HG02798 (cell line): ENCODE measurements at regions not wholly inside any gene's neighbourhood (a gene's known extent, or its start where the extent isn't known, plus 50 kb on each side); places are given as distances from the start of the nearest gene placed in this dataset.

Experiments used
- ATAC-seq: cut with Tn5 transposase; IDR thresholded peaks from one replicate; pipeline ENCODE4 v1.9.1; 2021; ENCODE audit warnings: mild to moderate bottlenecking; ENCODE audit not compliant: unreplicated experiment, poor library complexity

- ATAC-seq, result no peak
These were observed 178.3 kb upstream of the RALGAPA2 start for GRCh38 chr20:20890751-20891150.

GRCh38 chr20:20888936-20889335 lies 176.5 kb upstream of the RALGAPA2 start:
- no peak for ATAC-seq

GRCh38 chr20:20888266-20888656 lies 175.8 kb upstream of the RALGAPA2 start:
- no peak for ATAC-seq

- no peak for ATAC-seq
These were observed 175.3 kb upstream of the RALGAPA2 start for GRCh38 chr20:20887593-20888265.

- ATAC-seq, result no peak
These were observed 169.4 kb upstream of the RALGAPA2 start for GRCh38 chr20:20881808-20882207.

- no peak for ATAC-seq
These were observed 164.6 kb upstream of the RALGAPA2 start for GRCh38 chr20:20877079-20877478.

- ATAC-seq, result no peak
These were observed 163.3 kb upstream of the RALGAPA2 start for GRCh38 chr20:20875716-20876115.

GRCh38 chr20:20872428-20872827 lies 160.0 kb upstream of the RALGAPA2 start:
- no peak for ATAC-seq

- ATAC-seq, result no peak
These were observed 156.8 kb upstream of the RALGAPA2 start for GRCh38 chr20:20869161-20869775.

- ATAC-seq, result no peak
These were observed 152.1 kb upstream of the RALGAPA2 start for GRCh38 chr20:20864351-20865096.

GRCh38 chr20:20860078-20860806 lies 147.8 kb upstream of the RALGAPA2 start:
- ATAC-seq, result peak; percentile 80

GRCh38 chr20:20859510-20859909 lies 147.1 kb upstream of the RALGAPA2 start:
- ATAC-seq, result no peak

GRCh38 chr20:20856956-20857355 lies 144.5 kb upstream of the RALGAPA2 start:
- no peak for ATAC-seq

GRCh38 chr20:20856306-20856705 lies 143.9 kb upstream of the RALGAPA2 start:
- ATAC-seq, result no peak

- ATAC-seq, result no peak
These were observed 138.9 kb upstream of the RALGAPA2 start for GRCh38 chr20:20851385-20851784.

GRCh38 chr20:20850407-20850806 lies 138.0 kb upstream of the RALGAPA2 start:
- ATAC-seq, result no peak

GRCh38 chr20:20849161-20849560 lies 136.7 kb upstream of the RALGAPA2 start:
- ATAC-seq, result no peak

- ATAC-seq, result no peak
These were observed 135.4 kb upstream of the RALGAPA2 start for GRCh38 chr20:20847814-20848213.

- no peak for ATAC-seq
These were observed 131.5 kb upstream of the RALGAPA2 start for GRCh38 chr20:20843982-20844381.

GRCh38 chr20:20839771-20840170 lies 127.3 kb upstream of the RALGAPA2 start:
- ATAC-seq, result no peak

- no peak for ATAC-seq
These were observed 125.2 kb upstream of the RALGAPA2 start for GRCh38 chr20:20837574-20838021.
